H1 (cell line): ENCODE measurements at regions not wholly inside any gene's neighbourhood (a gene's known extent, or its start where the extent isn't known, plus 50 kb on each side); places are given as distances from the start of the nearest gene placed in this dataset.

Experiments used
- CTCF ChIA-PET: fragments of 300-600 bp; sonication (Branson Sonifier 250); formaldehyde crosslinking; loops from one replicate; lab custom pipeline; 2021; ENCODE audit not compliant: partially characterized antibody; lab: Charles Lee
- POLR2A ChIA-PET: fragments of 300-600 bp; sonication (Branson Sonifier 250); formaldehyde crosslinking; loops from one replicate; lab custom pipeline; 2021; ENCODE audit warnings: inconsistent platforms; ENCODE audit not compliant: partially characterized antibody; lab: Charles Lee
- DNase-seq, 2 experiments: peaks; one replicate each; pipeline versions ENCODE4 v3.0.0 to v3.0.0-alpha.2; 2010 to 2022; ENCODE audit warnings: low spot score in 2 of 2, low read depth in 1 of 2, mixed read lengths in 1 of 2
- FAIRE-seq: peaks from 2 replicates; lab custom pipeline; 2011; peaks lifted over from hg19 to GRCh38; lab: Jason Lieb, UNC
- H2AFZ ChIP-seq: 2 replicates; pipeline ENCODE4 v1.8.1; 2012; ENCODE audit warnings: low read length, inconsistent platforms
- H2AK5ac ChIP-seq: 2 replicates; pipeline ENCODE4 v1.6.1; 2013; ENCODE audit warnings: low read depth, low read length
- H2BK120ac ChIP-seq: replicated peaks from 2 replicates; pipeline ENCODE3; 2013; ENCODE audit warnings: low read depth, low read length, inconsistent platforms
- H2BK12ac ChIP-seq: 2 replicates; pipeline ENCODE4 v1.6.1; 2013; ENCODE audit warnings: low read depth, low read length
- H2BK15ac ChIP-seq: 2 replicates; pipeline ENCODE4 v1.6.1; 2013; ENCODE audit warnings: low read length
- H2BK20ac ChIP-seq: 2 replicates; pipeline ENCODE4 v1.6.1; 2013; ENCODE audit warnings: low read length
- H2BK5ac ChIP-seq: 2 replicates; pipeline ENCODE4 v1.6.1; 2013; ENCODE audit warnings: low read depth, low read length
- H3K14ac ChIP-seq: 2 replicates; pipeline ENCODE4 v1.6.1; 2013; ENCODE audit warnings: inconsistent platforms; ENCODE audit not compliant: insufficient read length
- H3K18ac ChIP-seq: 2 replicates; pipeline ENCODE4 v1.6.1; 2013; ENCODE audit warnings: low read length; ENCODE audit errors: extremely low read depth
- H3K23ac ChIP-seq: 2 replicates; pipeline ENCODE4 v1.6.1; 2013; ENCODE audit warnings: inconsistent platforms; ENCODE audit not compliant: insufficient read length
- H3K23me2 ChIP-seq: 2 replicates; pipeline ENCODE4 v1.6.1; 2013; ENCODE audit warnings: low read depth, low read length
- H3K27ac ChIP-seq: 2 replicates; pipeline ENCODE4 v1.6.1; 2011; ENCODE audit warnings: low read depth, low read length, inconsistent platforms
- H3K27me3 ChIP-seq, 4 experiments: replicated peaks in 1 of 4; 1 replicate in 1 of 4; 2 replicates in 3 of 4; pipeline versions ENCODE4 v1.6.1 to v1.8.1; 2011 to 2013; ENCODE audit warnings: low read length in 3 of 4, mild to moderate bottlenecking in 3 of 4, inconsistent platforms in 2 of 4, mixed read lengths in 2 of 4, moderate library complexity in 1 of 4; ENCODE audit not compliant: control insufficient read depth in 3 of 4, insufficient read depth in 3 of 4; ENCODE audit errors: extremely low read depth in 1 of 4
- H3K36me3 ChIP-seq, 4 experiments: 2 replicates each; pipeline versions ENCODE4 v1.6.1 to v1.8.1; 2011 to 2013; ENCODE audit warnings: mild to moderate bottlenecking in 4 of 4, low read length in 3 of 4, moderate library complexity in 2 of 4, control low read depth in 1 of 4, inconsistent platforms in 1 of 4; ENCODE audit not compliant: insufficient read depth in 4 of 4, control insufficient read depth in 2 of 4
- H3K4ac ChIP-seq: replicated peaks from 2 replicates; pipeline ENCODE3; 2013; ENCODE audit warnings: low read length, low read depth, mixed read lengths, inconsistent platforms; ENCODE audit not compliant: insufficient read length
- H3K4me1 ChIP-seq, 4 experiments: replicated peaks in 1 of 4; 1 replicate in 1 of 4; 2 replicates in 3 of 4; pipeline versions ENCODE4 v1.6.1 to v1.8.1; 2011 to 2013; ENCODE audit warnings: low read length in 3 of 4, inconsistent platforms in 2 of 4, mixed read lengths in 1 of 4; ENCODE audit not compliant: insufficient read depth in 4 of 4, control insufficient read depth in 3 of 4
- H3K4me2 ChIP-seq, 2 experiments: 2 replicates each; pipeline versions ENCODE4 v1.6.1 to v1.8.1; 2011 to 2013; ENCODE audit warnings: low read depth in 2 of 2, low read length in 2 of 2, control low read depth in 1 of 2, inconsistent platforms in 1 of 2, mild to moderate bottlenecking in 1 of 2; ENCODE audit not compliant: insufficient read depth in 1 of 2
- H3K4me3 ChIP-seq, 4 experiments: fragments of 200-600, 300-600 bp in 1 of 4; sonication (generic), shearing (Covaris generic), sonication (Bioruptor Twin) in 1 of 4; 2 replicates each; pipeline versions ENCODE4 v1.5.1 to v1.8.1; 2011 to 2016; ENCODE audit warnings: low read length in 4 of 4, low read depth in 3 of 4, control low read depth in 2 of 4, inconsistent platforms in 2 of 4, mild to moderate bottlenecking in 2 of 4, mixed read lengths in 1 of 4, moderate library complexity in 1 of 4; ENCODE audit not compliant: insufficient read depth in 2 of 4; ENCODE audit errors: extremely low read depth in 1 of 4
- H3K56ac ChIP-seq: replicated peaks from 2 replicates; pipeline ENCODE3; 2013; ENCODE audit warnings: low read depth, mild to moderate bottlenecking, mixed read lengths, low read length, inconsistent platforms; ENCODE audit not compliant: insufficient read length
- H3K79me1 ChIP-seq: 2 replicates; pipeline ENCODE4 v1.6.1; 2013; ENCODE audit warnings: low read depth, low read length, control low read depth
- H3K79me2 ChIP-seq, 2 experiments: 2 replicates each; pipeline versions ENCODE4 v1.6.1 to v1.8.1; 2012 to 2013; ENCODE audit warnings: low read length in 2 of 2, mild to moderate bottlenecking in 2 of 2, inconsistent platforms in 1 of 2; ENCODE audit not compliant: insufficient read depth in 2 of 2, control insufficient read depth in 1 of 2
- H3K9ac ChIP-seq, 4 experiments: replicated peaks in 1 of 4; 1 replicate in 1 of 4; 2 replicates in 3 of 4; pipeline versions ENCODE4 v1.6.1 to v1.8.1; 2011 to 2013; ENCODE audit warnings: low read depth in 3 of 4, low read length in 3 of 4, control low read depth in 2 of 4, mild to moderate bottlenecking in 2 of 4, moderate library complexity in 2 of 4, inconsistent platforms in 1 of 4; ENCODE audit errors: extremely low read depth in 1 of 4
- H3K9me3 ChIP-seq, 2 experiments: 2 replicates each; pipeline versions ENCODE4 v1.6.1 to v1.8.1; 2012 to 2013; ENCODE audit warnings: mild to moderate bottlenecking in 2 of 2, moderate library complexity in 2 of 2, control low read depth in 1 of 2, inconsistent platforms in 1 of 2, low read depth in 1 of 2, low read length in 1 of 2, mixed read lengths in 1 of 2; ENCODE audit not compliant: insufficient read depth in 2 of 2
- H4K20me1 ChIP-seq, 2 experiments: replicated peaks in 1 of 2; 2 replicates each; pipeline versions ENCODE3 to v1.8.1; 2011 to 2013; ENCODE audit warnings: inconsistent platforms in 2 of 2, low read length in 2 of 2, mild to moderate bottlenecking in 1 of 2; ENCODE audit not compliant: insufficient read depth in 2 of 2, control insufficient read depth in 1 of 2
- H4K5ac ChIP-seq: 2 replicates; pipeline ENCODE4 v1.6.1; 2013; ENCODE audit warnings: low read length, low read depth, mixed read lengths, inconsistent platforms; ENCODE audit not compliant: insufficient read length
- H4K8ac ChIP-seq: 2 replicates; pipeline ENCODE4 v1.8.0; 2013; ENCODE audit warnings: mild to moderate bottlenecking, moderate library complexity, low read length, inconsistent platforms; ENCODE audit not compliant: insufficient read depth; ENCODE audit errors: extremely low read depth
- H4K91ac ChIP-seq: replicated peaks from 2 replicates; pipeline ENCODE3; 2013; ENCODE audit warnings: low read length, mixed read lengths, inconsistent platforms; ENCODE audit not compliant: insufficient read length
- BACH1 ChIP-seq: IDR thresholded peaks from 2 replicates; pipeline ENCODE4 v1.6.1; 2012; ENCODE audit warnings: low read length, improper control_type of control experiment
- BRCA1 ChIP-seq: IDR thresholded peaks from 2 replicates; pipeline ENCODE4 v1.6.1; 2012; ENCODE audit warnings: low read depth, low read length, improper control_type of control experiment
- FOSL1 ChIP-seq: IDR thresholded peaks from 2 replicates; pipeline ENCODE4 v1.6.1; 2011; ENCODE audit warnings: mild to moderate bottlenecking, low read depth, low read length, moderate library complexity; ENCODE audit not compliant: insufficient read depth
- KDM1A ChIP-seq: fragments of 200-600, 300-600 bp; sonication (generic); IDR thresholded peaks from 2 replicates; pipeline ENCODE4 v1.7.1; 2016; ENCODE audit warnings: mild to moderate bottlenecking, low read length, borderline replicate concordance
- KDM4A ChIP-seq: IDR thresholded peaks from one replicate; pipeline ENCODE4 v1.7.1; 2012; ENCODE audit warnings: low read depth, mild to moderate bottlenecking, moderate library complexity, low read length, inconsistent platforms; ENCODE audit not compliant: severe bottlenecking
- SAP30 ChIP-seq: fragments of 300-600 bp; sonication (generic); IDR thresholded peaks from 2 replicates; pipeline ENCODE4 v1.7.1; 2012; ENCODE audit warnings: low read length, moderate library complexity, mild to moderate bottlenecking, inconsistent platforms; ENCODE audit not compliant: insufficient read depth, insufficient replicate concordance
- SIX5 ChIP-seq: IDR thresholded peaks from 2 replicates; pipeline ENCODE4 v1.6.1; 2011; ENCODE audit warnings: mild to moderate bottlenecking, low read depth, low read length
- SP1 ChIP-seq: IDR thresholded peaks from 2 replicates; pipeline ENCODE4 v1.6.1; 2011; ENCODE audit warnings: low read depth, low read length
- TAF7 ChIP-seq: optimal IDR thresholded peaks from 2 replicates; pipeline ENCODE3; 2011; ENCODE audit warnings: low read depth, mild to moderate bottlenecking, inconsistent platforms, low read length, moderate library complexity, borderline replicate concordance
- WGBS, 2 experiments: shearing (Covaris generic) in 1 of 2; methylation state at CpG; one replicate each; pipeline versions ENCODE4 v1.1.6 to v1.1.7; 2013 to 2015; ENCODE audit warnings: low lambda C conversion rate in 2 of 2, mixed read lengths in 2 of 2, inconsistent platforms in 1 of 2, low coverage in 1 of 2, missing lambda C conversion rate in 1 of 2; ENCODE audit not compliant: insufficient replicate concordance in 2 of 2, insufficient coverage in 1 of 2, insufficient read length in 1 of 2; ENCODE audit errors: extremely low coverage in 1 of 2, missing lambda C conversion rate in 1 of 2; 5-methylcytosine and 5-hydroxymethylcytosine counted together

- no peak for TF ChIP-seq SAP30
- TF ChIP-seq BACH1, result no peak
- TF ChIP-seq SP1, result no peak
- no peak for TF ChIP-seq BRCA1
- TF ChIP-seq KDM4A, result no peak
- no peak for TF ChIP-seq FOSL1
- no peak for TF ChIP-seq KDM1A
- TF ChIP-seq SIX5, result no peak
- no peak for TF ChIP-seq TAF7
- CTCF ChIA-PET, result no interaction called here
- Histone ChIP-seq H3K4me2 (no peak overlapping the region), H4K20me1 (no peaks in the 10 kb centered on the region), H4K5ac (no peak overlapping the region), H3K56ac (no peak overlapping the region), H3K9me3 (no peaks in the 10 kb centered on the region), H3K23me2 (no peaks in the 10 kb centered on the region), H3K4ac (no peak overlapping the region), H3K27ac (no peak overlapping the region), H3K9ac (no peak overlapping the region), H2AFZ (no peak overlapping the region), H4K91ac (no peak overlapping the region), H3K79me2 (no peaks in the 10 kb centered on the region), H3K14ac (no peak overlapping the region), H2BK20ac (no peak overlapping the region), H2BK15ac (no peak overlapping the region), H4K8ac (no peak overlapping the region), H2BK12ac (no peak overlapping the region), H2BK5ac (no peak overlapping the region), H3K23ac (no peak overlapping the region), H3K18ac (no peak overlapping the region), H2BK120ac (no peak overlapping the region), H3K79me1 (no peaks in the 10 kb centered on the region), H3K4me1 (no peaks in the 10 kb centered on the region), H3K4me3 (no peak overlapping the region), H2AK5ac (no peak overlapping the region), H3K27me3 (no peaks in the 10 kb centered on the region), H3K36me3 (no peaks in the 10 kb centered on the region)
- DNase-seq (no peak), FAIRE-seq (no peak)
- POLR2A ChIA-PET, result no interaction called here
- WGBS, 2 experiments, result 93% methylated on average over 3 of the region's 3 CpGs; no CpG with 5 or more reads in 1 of the 2 experiments
These were observed 226.3 kb downstream of the AHR start for GRCh38 chr7:17524746-17525145.
